ENCODE measurements at regions not wholly inside any gene's neighbourhood (a gene's known extent, or its start where the extent isn't known, plus 50 kb on each side); places are given as distances from the start of the nearest gene placed in this dataset.

GRCh38 chr10:78899996-78900714 lies 168.6 kb upstream of the ZMIZ1 start:
- peaks cover 3 to 10% (median 7%) of the 10 kb centered on the region in 4 donors for H3K4me1 ChIP-seq
- H3K27me3 ChIP-seq: no peaks in the 10 kb centered on the region
- no peaks in the 10 kb centered on the region for H3K36me3 ChIP-seq
- WGBS, 2 donors: 77 to 85% methylated on average over 9 to 11 of the region's 11 CpGs
- ATAC-seq (ENCODE audit: low FRiP score in 2 of 2): peak in 1 of 2 donors; percentile 56
- peak in 1 of 2 donors; percentile 39 for DNase-seq
- no peak overlapping the region for H3K27ac ChIP-seq
- no peaks in the 10 kb centered on the region for H3K9me3 ChIP-seq
- no peak overlapping the region for H3K4me3 ChIP-seq
- TF ChIP-seq POLR2AphosphoS5 (IDR thresholded peaks at IDR 0.05) (no peak), EP300 (IDR thresholded peaks at IDR 0.05) (no peak), POLR2A (IDR thresholded peaks at IDR 0.05) (no peak), CTCF (IDR thresholded peaks at IDR 0.05) (no peak)

GRCh38 chr10:78900715-78901430 lies 167.9 kb upstream of the ZMIZ1 start:
- H3K27ac ChIP-seq: no peak overlapping the region
- no peak overlapping the region for H3K4me3 ChIP-seq
- 87 to 98% methylated on average over 5 of the region's 5 CpGs for WGBS, 2 donors
- no peak for ATAC-seq (ENCODE audit: low FRiP score in 2 of 2)
- TF ChIP-seq EP300 (IDR thresholded peaks at IDR 0.05): no peak
- TF ChIP-seq POLR2AphosphoS5 (IDR thresholded peaks at IDR 0.05): no peak
- no peaks in the 10 kb centered on the region for H3K27me3 ChIP-seq
- H3K4me1 ChIP-seq: peaks cover under 1 to 5% (median 4%) of the 10 kb centered on the region in 4 donors
- no peaks in the 10 kb centered on the region for H3K9me3 ChIP-seq
- DNase-seq: no peak
- no peaks in the 10 kb centered on the region for H3K36me3 ChIP-seq

- no peaks in the 10 kb centered on the region for H3K36me3 ChIP-seq
- ATAC-seq (ENCODE audit: low FRiP score in 2 of 2) (no peak), DNase-seq (no peak)
- H3K27me3 ChIP-seq: no peaks in the 10 kb centered on the region
- no peaks in the 10 kb centered on the region for H3K4me1 ChIP-seq
- no peak overlapping the region for H3K27ac ChIP-seq
- no peaks in the 10 kb centered on the region for H3K9me3 ChIP-seq
- 93 to 94% methylated on average over 1 of the region's 1 CpG for WGBS, 2 donors
- no peak for TF ChIP-seq CTCF (IDR thresholded peaks at IDR 0.05)
- TF ChIP-seq POLR2A (IDR thresholded peaks at IDR 0.05): no peak
- no peak for TF ChIP-seq POLR2AphosphoS5 (IDR thresholded peaks at IDR 0.05)
- no peak for TF ChIP-seq EP300 (IDR thresholded peaks at IDR 0.05)
- no peak overlapping the region for H3K4me3 ChIP-seq
These were observed 167.1 kb upstream of the ZMIZ1 start for GRCh38 chr10:78901694-78902093.

GRCh38 chr10:78902815-78903214 lies 166.0 kb upstream of the ZMIZ1 start:
- no peaks in the 10 kb centered on the region for H3K9me3 ChIP-seq
- H3K27me3 ChIP-seq: no peaks in the 10 kb centered on the region
- H3K36me3 ChIP-seq: no peaks in the 10 kb centered on the region
- ATAC-seq (ENCODE audit: low FRiP score in 2 of 2): no peak
- DNase-seq: no peak
- H3K27ac ChIP-seq: no peak overlapping the region
- no peak overlapping the region for H3K4me3 ChIP-seq
- WGBS, 2 donors: 92 to 93% methylated on average over 3 of the region's 3 CpGs
- no peaks in the 10 kb centered on the region for H3K4me1 ChIP-seq
- no peak for TF ChIP-seq POLR2AphosphoS5 (IDR thresholded peaks at IDR 0.05)

- H3K9me3 ChIP-seq: no peaks in the 10 kb centered on the region
- no peaks in the 10 kb centered on the region for H3K36me3 ChIP-seq
- TF ChIP-seq POLR2A (IDR thresholded peaks at IDR 0.05): no peak
- TF ChIP-seq CTCF (IDR thresholded peaks at IDR 0.05): no peak
- TF ChIP-seq EP300 (IDR thresholded peaks at IDR 0.05): no peak
- TF ChIP-seq POLR2AphosphoS5 (IDR thresholded peaks at IDR 0.05): no peak
- no peak overlapping the region for H3K27ac ChIP-seq
- H3K27me3 ChIP-seq: no peaks in the 10 kb centered on the region
- 74 to 100% methylated on average over 2 to 4 of the region's 4 CpGs for WGBS, 2 donors
- no peaks in the 10 kb centered on the region for H3K4me1 ChIP-seq
- no peak overlapping the region for H3K4me3 ChIP-seq
- ATAC-seq (ENCODE audit: low FRiP score in 2 of 2): no peak
- DNase-seq: no peak
These were observed 165.3 kb upstream of the ZMIZ1 start for GRCh38 chr10:78903341-78903940.
